BLaER1 treated with 17β-estradiol and CSF1 and Interleukin-3, amounts not matched to agents 10 nM and 100 nM (cell line): ENCODE measurements at regions not wholly inside any gene's neighbourhood (a gene's known extent, or its start where the extent isn't known, plus 50 kb on each side); places are given as distances from the start of the nearest gene placed in this dataset.
"Not testable (repeated sequence)": the region's sequence is repeated elsewhere in the genome, so short reads cannot be mapped to it uniquely, and the experiment has no call there.

Experiments
- H3K27ac ChIP-seq, 11 experiments: shearing (Covaris generic); formaldehyde crosslinking; 2 replicates each; pipeline ENCODE4 v1.8.1; 2022
- H3K27me3 ChIP-seq, 11 experiments: shearing (Covaris generic); formaldehyde crosslinking; 2 replicates each; pipeline ENCODE4 v1.8.1; 2022
- H3K36me3 ChIP-seq, 11 experiments: shearing (Covaris generic); formaldehyde crosslinking; 2 replicates each; pipeline ENCODE4 v1.8.1; 2022
- H3K4me1 ChIP-seq, 10 experiments: shearing (Covaris generic); formaldehyde crosslinking; 2 replicates each; pipeline ENCODE4 v1.8.1; 2022
- H3K4me2 ChIP-seq, 11 experiments: shearing (Covaris generic); formaldehyde crosslinking; 2 replicates each; pipeline ENCODE4 v1.8.1; 2022
- H3K4me3 ChIP-seq, 10 experiments: shearing (Covaris generic); formaldehyde crosslinking; 2 replicates each; pipeline ENCODE4 v1.8.1; 2022
- H3K9ac ChIP-seq, 11 experiments: shearing (Covaris generic); formaldehyde crosslinking; 2 replicates each; pipeline ENCODE4 v1.8.1; 2022
- H3K9me3 ChIP-seq, 11 experiments: shearing (Covaris generic); formaldehyde crosslinking; replicated peaks in 1 of 11; 2 replicates each; pipeline ENCODE4 v1.8.1; 2022
- H4K20me1 ChIP-seq, 11 experiments: shearing (Covaris generic); formaldehyde crosslinking; 2 replicates each; pipeline ENCODE4 v1.8.1; 2022
- Cebpa-rat ChIP-seq, 11 experiments: shearing (Covaris generic); IDR thresholded peaks; 2 replicates each; pipeline ENCODE4 v1.8.1; 2022

GRCh38 chr4:42306221-42307109, 90.8 kb upstream of the SHISA3 start:
- H3K9me3 ChIP-seq = no peaks in the 10 kb centered on the region
- no peaks in the 10 kb centered on the region for H3K36me3 ChIP-seq
- no peaks in the 10 kb centered on the region for H3K27me3 ChIP-seq
- H4K20me1 ChIP-seq = no peaks in the 10 kb centered on the region
- H3K9ac ChIP-seq = no peak overlapping the region
- no peak overlapping the region for H3K27ac ChIP-seq
- TF ChIP-seq Cebpa-rat (IDR thresholded peaks at IDR 0.05) = no peak
- no peak overlapping the region for H3K4me3 ChIP-seq
- peaks cover 0 to 7% (median 0%) of the 10 kb centered on the region in 10 experiments; a peak in 2 of 20 replicates for H3K4me1 ChIP-seq
- H3K4me2 ChIP-seq = no peak overlapping the region

DNA sequence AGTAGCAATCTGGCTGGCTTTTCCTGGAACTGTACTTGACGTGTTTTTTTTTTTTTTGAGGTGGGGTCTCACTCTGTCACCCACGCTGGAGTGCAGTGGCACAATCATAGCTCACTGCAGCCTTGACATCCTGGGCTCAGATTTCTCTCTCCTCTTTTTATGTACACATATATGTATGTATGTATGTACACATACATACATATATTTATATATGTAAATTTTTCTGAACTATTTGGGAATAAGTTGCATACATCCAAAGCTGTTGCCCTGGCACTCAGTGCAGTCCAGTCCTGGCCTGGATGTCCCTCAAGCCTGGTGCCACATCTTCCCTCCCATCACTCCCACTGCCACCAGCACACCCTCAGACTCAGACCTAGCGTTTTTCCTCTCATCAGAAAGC, 89.0 kb upstream of the SHISA3 start:
- Histone ChIP-seq H3K9ac (no peak overlapping the region), H3K4me2 (no peak overlapping the region), H3K36me3 (no peaks in the 10 kb centered on the region), H3K9me3 (peaks cover 0 to 6% (median 3%) of the 10 kb centered on the region in 11 experiments; a peak in 12 of 22 replicates), H3K27me3 (no peaks in the 10 kb centered on the region), H3K4me3 (no peak overlapping the region), H4K20me1 (no peaks in the 10 kb centered on the region), H3K4me1 (peaks cover 0 to 6% (median 0%) of the 10 kb centered on the region in 10 experiments; a peak in 2 of 20 replicates), H3K27ac (no peak overlapping the region)
- no peak for TF ChIP-seq Cebpa-rat (IDR thresholded peaks at IDR 0.05)

DNA sequence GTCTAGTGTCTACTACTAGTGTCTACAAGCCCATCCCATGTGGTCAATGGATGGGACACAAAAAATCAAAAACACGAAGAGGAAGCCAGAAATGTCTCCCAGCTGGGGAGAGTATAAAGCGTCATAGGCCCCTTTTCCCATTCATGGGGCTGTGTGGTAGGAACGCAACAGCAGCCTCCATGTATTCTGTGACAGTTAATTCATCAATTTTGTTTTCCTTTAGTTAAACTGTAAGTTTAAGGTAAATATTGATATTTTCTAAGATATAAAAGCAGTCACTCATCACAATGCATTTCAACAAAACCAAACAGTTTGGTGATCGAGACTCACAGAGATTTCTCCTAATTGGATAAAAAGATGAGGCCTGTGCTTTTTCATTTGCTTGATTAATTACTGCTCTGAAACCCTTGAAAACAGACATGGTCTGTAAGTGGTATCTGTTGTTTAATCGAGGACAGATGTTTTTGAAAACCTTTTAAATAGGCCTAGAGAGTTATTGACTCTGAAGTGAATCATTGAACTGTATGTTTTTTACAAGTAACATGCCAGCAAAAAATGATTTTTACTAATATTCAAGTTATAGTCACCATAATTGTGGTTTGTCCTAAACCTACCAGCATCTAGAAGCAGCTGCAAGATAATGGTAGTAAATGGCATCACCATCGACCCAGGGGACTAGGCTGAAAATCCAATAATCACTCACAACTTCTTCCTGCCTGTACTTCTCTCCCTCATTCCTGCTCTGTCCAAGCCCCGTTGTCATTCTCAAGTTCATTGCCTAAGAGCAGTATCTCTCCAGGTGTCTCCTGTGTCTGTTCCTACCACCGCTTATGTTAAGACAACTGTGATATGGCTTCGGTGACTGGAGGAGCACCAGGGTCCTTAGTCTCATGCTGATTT, 87.7 kb upstream of the SHISA3 start:
- Histone ChIP-seq H3K9ac (no peak overlapping the region), H3K27me3 (no peaks in the 10 kb centered on the region), H4K20me1 (no peaks in the 10 kb centered on the region), H3K27ac (no peak overlapping the region), H3K4me3 (no peak overlapping the region), H3K4me2 (no peak overlapping the region), H3K4me1 (peaks cover 0 to 6% (median 0%) of the 10 kb centered on the region in 10 experiments; a peak in 2 of 20 replicates), H3K9me3 (peaks cover 11 to 20% (median 16%) of the 10 kb centered on the region in 11 experiments), H3K36me3 (no peaks in the 10 kb centered on the region)
- TF ChIP-seq Cebpa-rat (IDR thresholded peaks at IDR 0.05) = no peak

DNA sequence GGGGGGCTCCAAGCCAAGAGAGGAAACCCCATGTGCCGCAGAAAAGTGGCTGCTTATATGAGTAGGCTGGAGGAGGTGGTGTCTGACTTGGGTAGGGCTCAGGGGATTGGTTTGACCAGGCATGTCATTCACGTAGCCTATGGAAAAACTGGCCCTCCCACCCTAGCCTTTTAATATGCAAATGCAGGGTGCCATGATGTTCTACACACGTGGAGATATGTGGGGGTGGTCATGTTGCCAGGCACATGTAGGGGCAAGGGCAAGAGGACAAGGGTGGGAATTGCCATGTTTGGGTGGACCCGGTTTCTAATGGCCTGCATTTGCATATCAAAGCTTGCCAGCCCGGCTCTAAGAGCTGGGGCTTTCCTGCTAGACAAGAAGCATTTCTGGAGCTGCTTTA, 86.9 kb upstream of the SHISA3 start:
- H3K4me2 ChIP-seq = no peak overlapping the region

DNA sequence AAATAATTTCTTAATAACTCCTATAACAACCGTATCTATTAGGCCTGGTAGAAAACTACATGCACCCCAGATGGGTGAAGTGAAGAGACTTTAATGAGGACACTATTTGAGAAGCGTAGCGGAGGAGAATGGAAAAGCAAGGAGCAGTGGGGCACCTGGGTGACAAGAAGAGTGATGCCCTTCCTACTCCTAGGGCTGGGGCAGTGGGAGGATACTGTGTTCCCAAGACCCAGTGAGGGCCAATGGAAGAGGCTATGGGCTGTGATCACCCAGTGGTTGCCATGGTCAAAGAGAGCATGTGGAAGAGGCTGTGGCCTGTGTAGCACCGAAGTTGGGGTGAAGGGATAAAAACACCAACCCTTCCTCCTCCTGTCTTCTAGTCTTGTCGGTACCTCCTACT, 86.5 kb upstream of the SHISA3 start:
- Histone ChIP-seq H3K27me3 (no peaks in the 10 kb centered on the region), H3K36me3 (no peaks in the 10 kb centered on the region), H3K9ac (no peak overlapping the region), H3K27ac (no peak overlapping the region), H4K20me1 (no peaks in the 10 kb centered on the region), H3K9me3 (peaks cover 20 to 29% (median 26%) of the 10 kb centered on the region in 11 experiments), H3K4me3 (no peak overlapping the region), H3K4me1 (peaks cover 0 to 7% (median 0%) of the 10 kb centered on the region in 10 experiments; a peak in 4 of 20 replicates), H3K4me2 (no peak overlapping the region)
- TF ChIP-seq Cebpa-rat (IDR thresholded peaks at IDR 0.05) = no peak

More for the DNA sequence above, 86.9 kb upstream of the SHISA3 start:
- Histone ChIP-seq H3K9me3 (peaks cover 19 to 27% (median 24%) of the 10 kb centered on the region in 11 experiments), H3K4me1 (peaks cover 0 to 6% (median 0%) of the 10 kb centered on the region in 10 experiments; a peak in 4 of 20 replicates), H3K4me3 (no peak overlapping the region), H3K27ac (no peak overlapping the region), H3K36me3 (no peaks in the 10 kb centered on the region), H4K20me1 (no peaks in the 10 kb centered on the region), H3K27me3 (no peaks in the 10 kb centered on the region), H3K9ac (no peak overlapping the region)
- no peak for TF ChIP-seq Cebpa-rat (IDR thresholded peaks at IDR 0.05)

DNA sequence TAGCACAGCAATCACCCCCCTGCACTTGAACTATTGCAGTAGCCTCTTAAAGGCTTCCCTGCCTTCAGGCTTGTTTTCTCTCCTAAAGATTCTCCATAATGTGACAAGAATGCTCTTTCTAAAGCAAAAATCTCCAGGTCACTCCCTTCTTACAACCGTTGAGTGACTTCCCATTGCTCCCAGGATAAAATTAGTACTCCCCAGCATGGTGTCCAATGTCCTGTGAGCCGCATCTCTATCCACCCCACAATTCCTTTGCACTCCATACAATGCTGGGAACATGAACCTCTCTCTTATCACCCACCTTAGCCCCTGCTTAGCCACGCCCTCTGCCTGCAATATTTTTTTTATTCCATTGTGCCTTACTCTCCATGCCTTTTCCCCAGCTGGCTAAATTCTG, 85.7 kb upstream of the SHISA3 start:
- Histone ChIP-seq H3K4me3 (no peak overlapping the region), H3K36me3 (no peaks in the 10 kb centered on the region), H3K4me2 (no peak overlapping the region), H3K27me3 (no peaks in the 10 kb centered on the region), H3K4me1 (peaks cover 0 to 7% (median 0%) of the 10 kb centered on the region in 10 experiments; a peak in 4 of 20 replicates), H4K20me1 (no peaks in the 10 kb centered on the region), H3K9me3 (peaks cover 20 to 29% (median 26%) of the 10 kb centered on the region in 11 experiments), H3K27ac (no peak overlapping the region), H3K9ac (no peak overlapping the region)
- no peak for TF ChIP-seq Cebpa-rat (IDR thresholded peaks at IDR 0.05)

DNA sequence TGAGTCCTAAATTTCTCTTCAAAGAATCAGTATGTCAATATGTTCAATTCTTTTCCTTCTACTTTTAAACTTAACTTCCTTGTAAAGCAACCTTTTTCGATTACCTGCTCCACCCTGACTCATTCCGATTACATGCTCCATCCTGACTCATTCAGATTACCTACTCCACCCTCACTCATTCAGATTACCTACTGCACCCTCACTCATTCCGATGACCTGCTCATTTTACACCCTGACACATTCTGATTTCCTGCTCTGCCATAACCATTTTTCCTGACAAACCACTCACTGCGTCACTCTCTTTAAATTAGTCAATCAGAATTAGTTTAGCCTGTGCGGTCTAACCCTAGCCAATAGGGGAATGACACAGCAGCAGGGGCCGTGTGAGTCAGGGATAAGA, 83.9 kb upstream of the SHISA3 start:
- H3K4me1 ChIP-seq, H3K36me3 ChIP-seq, H3K27me3 ChIP-seq, H3K4me3 ChIP-seq, H4K20me1 ChIP-seq, H3K9ac ChIP-seq, H3K27ac ChIP-seq, H3K4me2 ChIP-seq: not testable (repeated sequence)
- peaks cover 20 to 29% (median 26%) of the 10 kb centered on the region in 11 experiments for H3K9me3 ChIP-seq

GRCh38 chr4:42313872-42314271, 83.4 kb upstream of the SHISA3 start:
- no peaks in the 10 kb centered on the region for H3K36me3 ChIP-seq

DNA sequence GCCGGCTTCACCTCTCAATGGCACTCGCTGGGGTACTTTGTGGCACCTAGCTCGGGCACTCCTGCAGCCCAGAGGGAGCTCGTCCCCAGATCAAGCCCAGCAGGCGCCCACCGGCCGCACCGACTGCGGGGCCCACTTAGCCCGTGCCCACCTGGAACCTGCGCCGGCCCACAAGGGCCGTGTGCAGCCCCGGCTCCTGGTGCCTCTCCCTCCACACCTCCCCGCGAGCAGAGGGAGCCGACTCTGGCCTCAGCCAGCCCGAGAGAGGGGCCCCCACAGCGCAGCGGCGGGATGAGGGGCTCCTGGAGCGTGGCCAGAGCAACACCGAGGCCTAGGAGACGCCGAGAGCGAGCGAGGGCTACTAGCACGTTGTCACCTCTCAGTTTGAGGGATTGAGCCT, 82.1 kb upstream of the SHISA3 start:
- H3K27me3 ChIP-seq = no peaks in the 10 kb centered on the region
- no peak overlapping the region; a peak in 1 of 22 replicates for H3K4me2 ChIP-seq
- H3K27ac ChIP-seq = no peak overlapping the region
- H4K20me1 ChIP-seq = no peaks in the 10 kb centered on the region
- TF ChIP-seq Cebpa-rat (IDR thresholded peaks at IDR 0.05) = no peak
- H3K4me3 ChIP-seq = no peak overlapping the region
- H3K36me3 ChIP-seq = no peaks in the 10 kb centered on the region
- H3K9me3 ChIP-seq = peaks cover 22 to 34% (median 29%) of the 10 kb centered on the region in 11 experiments
- H3K9ac ChIP-seq = no peak overlapping the region
- H3K4me1 ChIP-seq = peaks cover 0 to 7% (median 0%) of the 10 kb centered on the region in 10 experiments; a peak in 2 of 20 replicates

More at GRCh38 chr4:42313872-42314271, 83.4 kb upstream of the SHISA3 start:
- no peak overlapping the region for H3K9ac ChIP-seq
- H3K27me3 ChIP-seq = no peaks in the 10 kb centered on the region
- no peak overlapping the region for H3K4me2 ChIP-seq
- no peaks in the 10 kb centered on the region for H4K20me1 ChIP-seq
- H3K27ac ChIP-seq = no peak overlapping the region
- H3K4me1 ChIP-seq = peaks cover 0 to 7% (median 0%) of the 10 kb centered on the region in 10 experiments; a peak in 2 of 20 replicates
- peaks cover 20 to 29% (median 26%) of the 10 kb centered on the region in 11 experiments for H3K9me3 ChIP-seq
- H3K4me3 ChIP-seq = no peak overlapping the region
- TF ChIP-seq Cebpa-rat (IDR thresholded peaks at IDR 0.05) = no peak
